Natural killer cell (primary cell): ENCODE measurements at regions not wholly inside any gene's neighbourhood (a gene's known extent, or its start where the extent isn't known, plus 50 kb on each side); places are given as distances from the start of the nearest gene placed in this dataset.

Experiments
- ATAC-seq, 3 donors: fragments of 150-1000 bp in 2 of 3; fragments of 200-7000 bp in 1 of 3; cut with Tn5 transposase; 1 replicate in 1 of 3; 2 replicates in 2 of 3; pipeline ENCODE4 v1.10.0; 2021; ENCODE audit warnings: mild to moderate bottlenecking in 2 of 3, moderate library complexity in 2 of 3
- DNase-seq, 2 donors: peaks; one replicate each; pipeline versions ENCODE4 v3.0.0 to v3.0.0-alpha.2; 2013 to 2021; ENCODE audit warnings: mixed read lengths in 1 of 2
- H3K27ac ChIP-seq: one replicate; pipeline ENCODE4 v1.5.1; 2013; ENCODE audit warnings: mild to moderate bottlenecking, low read length
- H3K27me3 ChIP-seq: one replicate; pipeline ENCODE4 v1.6.1; 2013; ENCODE audit warnings: low read length; ENCODE audit not compliant: control insufficient read depth, insufficient read depth
- H3K36me3 ChIP-seq: one replicate; pipeline ENCODE4 v1.6.1; 2013; ENCODE audit warnings: low read length; ENCODE audit not compliant: control insufficient read depth, insufficient read depth
- H3K4me1 ChIP-seq: one replicate; pipeline ENCODE4 v1.6.1; 2013; ENCODE audit warnings: low read length; ENCODE audit not compliant: control insufficient read depth, insufficient read depth
- H3K4me3 ChIP-seq: one replicate; pipeline ENCODE4 v1.5.1; 2013; ENCODE audit warnings: low read length
- H3K9me3 ChIP-seq: one replicate; pipeline ENCODE4 v1.6.1; 2013; ENCODE audit warnings: low read length; ENCODE audit not compliant: control insufficient read depth, insufficient read depth
- H3K27ac Mint-ChIP-seq, 2 donors: one replicate each; pipeline ENCODE4 v1.8.0; 2022; ENCODE audit warnings: mild to moderate bottlenecking in 2 of 2, mixed read lengths in 2 of 2, moderate library complexity in 1 of 2
- H3K27me3 Mint-ChIP-seq, 2 donors: one replicate each; pipeline ENCODE4 v1.8.0; 2022; ENCODE audit warnings: low read depth in 2 of 2, mixed read lengths in 2 of 2
- H3K36me3 Mint-ChIP-seq: one replicate; pipeline ENCODE4 v1.8.0; 2022; ENCODE audit warnings: mixed read lengths
- H3K4me1 Mint-ChIP-seq, 2 donors: one replicate each; pipeline ENCODE4 v1.8.0; 2022; ENCODE audit warnings: mixed read lengths in 2 of 2
- H3K4me3 Mint-ChIP-seq: one replicate; pipeline ENCODE4 v1.8.0; 2022; ENCODE audit warnings: mild to moderate bottlenecking, moderate library complexity, mixed read lengths
- H3K9me3 Mint-ChIP-seq, 2 donors: one replicate each; pipeline ENCODE4 v1.8.0; 2022; ENCODE audit warnings: mixed read lengths in 2 of 2
- WGBS: methylation state at CpG from one replicate; pipeline ENCODE4 v1.1.7; 2013; ENCODE audit warnings: missing lambda C conversion rate; ENCODE audit not compliant: insufficient coverage; 5-methylcytosine and 5-hydroxymethylcytosine counted together
- intact Hi-C: fragments of 100-400 bp; cut with micrococcal nuclease; formaldehyde crosslinking; loops from one replicate; pipeline ENCODE4 v1.14.2; 2022
- TF ChIP-seq, protein P1 (sequence below): fragments of 200-600 bp; IDR thresholded peaks from one replicate; pipeline ENCODE4 v1.8.0; 2022; ENCODE audit warnings: antibody characterized with exemption

DNA sequence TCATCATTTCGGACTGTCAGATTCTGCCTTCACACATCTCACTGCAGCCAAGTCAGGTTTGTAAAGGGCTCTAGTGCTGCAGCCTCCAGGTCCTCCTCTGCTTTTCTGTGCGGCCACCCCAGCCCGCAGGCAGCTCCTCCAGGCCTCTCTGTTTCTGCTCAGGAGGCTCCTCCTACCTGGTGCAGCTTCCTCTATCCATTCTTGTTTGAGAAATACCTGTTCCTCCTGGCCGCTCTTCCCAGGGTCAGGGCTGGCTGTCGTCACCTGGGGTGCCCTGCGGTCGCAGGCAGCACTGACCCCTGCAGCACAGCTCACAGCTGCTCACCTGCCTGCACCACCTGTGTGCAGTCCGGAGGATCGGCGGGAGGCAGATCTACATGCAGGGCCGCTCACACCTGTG, 387.7 kb upstream of the IRX4 start:
- no peaks in the 10 kb centered on the region for H3K36me3 ChIP-seq
- H3K4me1 ChIP-seq = no peaks in the 10 kb centered on the region
- intact Hi-C loops = no loop called here
- no peak for ATAC-seq
- H3K4me3 ChIP-seq = no peak overlapping the region
- Mint-ChIP-seq H3K27ac (no peak overlapping the region), H3K36me3 (no peaks in the 10 kb centered on the region), H3K27me3 (peaks cover 0 to 7% of the 10 kb centered on the region in 2 donors), H3K4me1 (no peaks in the 10 kb centered on the region), H3K9me3 (no peaks in the 10 kb centered on the region), H3K4me3 (no peak overlapping the region)
- H3K27me3 ChIP-seq = no peaks in the 10 kb centered on the region
- no peaks in the 10 kb centered on the region for H3K9me3 ChIP-seq
- TF ChIP-seq, protein P1, sequence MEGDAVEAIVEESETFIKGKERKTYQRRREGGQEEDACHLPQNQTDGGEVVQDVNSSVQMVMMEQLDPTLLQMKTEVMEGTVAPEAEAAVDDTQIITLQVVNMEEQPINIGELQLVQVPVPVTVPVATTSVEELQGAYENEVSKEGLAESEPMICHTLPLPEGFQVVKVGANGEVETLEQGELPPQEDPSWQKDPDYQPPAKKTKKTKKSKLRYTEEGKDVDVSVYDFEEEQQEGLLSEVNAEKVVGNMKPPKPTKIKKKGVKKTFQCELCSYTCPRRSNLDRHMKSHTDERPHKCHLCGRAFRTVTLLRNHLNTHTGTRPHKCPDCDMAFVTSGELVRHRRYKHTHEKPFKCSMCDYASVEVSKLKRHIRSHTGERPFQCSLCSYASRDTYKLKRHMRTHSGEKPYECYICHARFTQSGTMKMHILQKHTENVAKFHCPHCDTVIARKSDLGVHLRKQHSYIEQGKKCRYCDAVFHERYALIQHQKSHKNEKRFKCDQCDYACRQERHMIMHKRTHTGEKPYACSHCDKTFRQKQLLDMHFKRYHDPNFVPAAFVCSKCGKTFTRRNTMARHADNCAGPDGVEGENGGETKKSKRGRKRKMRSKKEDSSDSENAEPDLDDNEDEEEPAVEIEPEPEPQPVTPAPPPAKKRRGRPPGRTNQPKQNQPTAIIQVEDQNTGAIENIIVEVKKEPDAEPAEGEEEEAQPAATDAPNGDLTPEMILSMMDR = no peak
- no peak for DNase-seq
- WGBS = 80% methylated on average over 11 of the region's 11 CpGs
- no peak overlapping the region for H3K27ac ChIP-seq

DNA sequence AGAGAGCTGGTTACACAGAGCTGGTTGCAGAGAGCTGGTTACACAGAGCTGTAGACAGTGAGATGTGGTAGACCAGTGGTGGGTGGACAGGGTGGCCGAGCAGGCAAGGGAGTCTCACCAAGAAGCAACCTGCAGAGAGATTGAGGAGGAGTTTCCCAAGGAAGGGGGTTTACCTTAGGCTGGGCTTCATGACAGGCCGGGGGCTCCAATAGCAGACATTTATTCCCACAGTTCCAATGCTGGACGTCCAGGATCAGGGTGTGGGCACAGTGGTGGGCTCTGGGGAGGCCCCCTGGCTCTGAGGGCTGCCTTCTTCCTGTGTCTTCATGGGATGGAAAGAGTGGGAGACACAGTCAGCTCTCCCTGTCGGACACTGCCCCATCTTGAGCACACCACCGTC, 386.9 kb upstream of the IRX4 start:
- H3K4me1 ChIP-seq = no peaks in the 10 kb centered on the region
- H3K4me3 ChIP-seq = no peak overlapping the region
- ATAC-seq (no peak), DNase-seq (no peak)
- no peak overlapping the region for H3K4me3 Mint-ChIP-seq
- peaks cover 0 to 7% of the 10 kb centered on the region in 2 donors for H3K27me3 Mint-ChIP-seq
- no peaks in the 10 kb centered on the region for H3K9me3 ChIP-seq
- no peaks in the 10 kb centered on the region for H3K27me3 ChIP-seq
- no peaks in the 10 kb centered on the region for H3K9me3 Mint-ChIP-seq
- no peaks in the 10 kb centered on the region for H3K4me1 Mint-ChIP-seq
- intact Hi-C loops = no loop called here
- WGBS = 80% methylated on average over 4 of the region's 5 CpGs
- no peak overlapping the region for H3K27ac Mint-ChIP-seq
- H3K36me3 Mint-ChIP-seq = no peaks in the 10 kb centered on the region
- TF ChIP-seq, protein P1 = no peak
- no peak overlapping the region for H3K27ac ChIP-seq
- H3K36me3 ChIP-seq = no peaks in the 10 kb centered on the region

DNA sequence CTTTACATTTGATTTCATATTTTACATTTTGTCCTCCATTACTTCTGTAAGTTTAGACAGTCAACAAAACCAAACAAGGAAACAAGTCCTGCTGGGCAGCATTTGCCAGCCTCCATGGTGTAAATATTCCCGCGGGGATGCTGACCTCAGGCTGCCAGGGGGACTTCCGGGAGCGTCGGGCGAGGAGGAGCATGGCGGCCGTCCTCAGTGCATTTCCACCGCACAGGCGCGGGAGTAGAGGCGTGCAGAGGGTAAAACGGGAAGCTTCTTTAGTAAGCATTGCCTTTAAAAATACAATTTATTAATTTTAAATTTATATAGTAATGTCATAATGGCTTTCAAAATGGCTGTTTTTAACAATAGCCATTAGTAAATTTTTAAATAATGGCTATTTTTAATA, 385.3 kb upstream of the IRX4 start:
- no peaks in the 10 kb centered on the region for H3K4me1 ChIP-seq
- H3K4me3 Mint-ChIP-seq = no peak overlapping the region
- DNase-seq = no peak
- H3K27me3 Mint-ChIP-seq = peaks cover 0 to 7% of the 10 kb centered on the region in 2 donors
- no peaks in the 10 kb centered on the region for H3K9me3 ChIP-seq
- TF ChIP-seq, protein P1 = no peak
- H3K36me3 Mint-ChIP-seq = no peaks in the 10 kb centered on the region
- no peaks in the 10 kb centered on the region for H3K9me3 Mint-ChIP-seq
- H3K27ac ChIP-seq = no peak overlapping the region
- intact Hi-C loops = no loop called here
- H3K27me3 ChIP-seq = no peaks in the 10 kb centered on the region
- no peak overlapping the region for H3K27ac Mint-ChIP-seq
- 95% methylated on average over 12 of the region's 13 CpGs for WGBS
- no peak for ATAC-seq
- H3K4me3 ChIP-seq = no peak overlapping the region
- H3K4me1 Mint-ChIP-seq = no peaks in the 10 kb centered on the region
- no peaks in the 10 kb centered on the region for H3K36me3 ChIP-seq

DNA sequence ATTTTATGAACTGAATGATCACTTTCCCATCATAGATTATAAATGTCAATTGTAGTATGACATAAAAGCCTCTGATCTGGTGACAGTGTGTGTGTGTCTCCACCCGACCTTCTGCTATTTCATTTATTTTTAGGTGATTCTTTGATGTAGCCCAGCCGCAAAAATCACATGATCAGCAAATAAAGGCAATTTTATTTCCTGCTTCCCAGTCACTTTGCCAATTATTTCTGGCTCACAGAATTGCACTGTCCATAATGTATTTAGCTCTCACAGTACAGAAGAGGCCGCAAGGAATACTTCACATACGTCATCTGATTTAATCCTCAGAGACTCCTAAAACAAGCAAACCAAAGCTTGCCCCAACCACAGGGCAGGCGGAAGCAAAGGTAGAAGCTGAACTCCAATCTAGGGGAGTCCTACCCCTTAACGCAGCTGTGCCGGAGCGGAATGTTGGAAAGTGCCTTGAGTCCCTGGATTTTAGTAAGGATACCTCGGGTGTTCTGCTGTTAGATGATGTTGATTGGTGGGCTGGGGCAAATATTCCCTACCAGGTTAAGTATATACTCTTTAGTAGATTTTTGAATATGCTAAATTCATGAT, 384.0 kb upstream of the IRX4 start:
- H3K27me3 ChIP-seq = no peaks in the 10 kb centered on the region
- H3K36me3 ChIP-seq = no peaks in the 10 kb centered on the region
- Mint-ChIP-seq H3K4me3 (no peak overlapping the region), H3K4me1 (no peaks in the 10 kb centered on the region), H3K36me3 (no peaks in the 10 kb centered on the region), H3K27me3 (peaks cover 0 to 7% of the 10 kb centered on the region in 2 donors), H3K27ac (no peak overlapping the region), H3K9me3 (no peaks in the 10 kb centered on the region)
- no peak for ATAC-seq
- no peak overlapping the region for H3K27ac ChIP-seq
- 94% methylated on average over 8 of the region's 9 CpGs for WGBS
- no peaks in the 10 kb centered on the region for H3K4me1 ChIP-seq
- DNase-seq = no peak
- no peak overlapping the region for H3K4me3 ChIP-seq
- TF ChIP-seq, protein P1 = no peak
- intact Hi-C loops = no loop called here
- no peaks in the 10 kb centered on the region for H3K9me3 ChIP-seq
